HepG2 (cell line): ENCODE measurements at regions not wholly inside any gene's neighbourhood (a gene's known extent, or its start where the extent isn't known, plus 50 kb on each side); places are given as distances from the start of the nearest gene placed in this dataset.

Source experiments
- ATAC-seq: fragments of 200-7000 bp; cut with Tn5 transposase; 3 replicates; pipeline ENCODE4 v1.9.1; 2020; ENCODE audit warnings: mild to moderate bottlenecking, moderate library complexity
- BruUV-seq: library from RNA; stranded (reverse); fragments of 400-500 nt; replicated peaks from 2 replicates; lab custom pipeline; 2021; lab: Mats Ljungman, UMichigan
- CTCF ChIA-PET: fragments of 300-600 bp; formaldehyde crosslinking; extraction: SDS; loops from one replicate; lab custom pipeline; 2021; ENCODE audit warnings: low total read pairs, inconsistent platforms, low intra/inter-chr PET ratio; lab: Yijun Ruan, JAX
- POLR2A ChIA-PET: fragments of 350-600 bp; sonication (Branson Sonifier 250); formaldehyde crosslinking; loops from one replicate; lab custom pipeline; 2020; ENCODE audit warnings: antibody characterized with exemption, inconsistent platforms; lab: Yijun Ruan, JAX
- DNase-seq: peaks from one replicate; pipeline ENCODE4 v3.0.0-alpha.2; 2015; ENCODE audit warnings: low spot score
- FAIRE-seq: peaks from 3 replicates; lab custom pipeline; 2011; peaks lifted over from hg19 to GRCh38; lab: Jason Lieb, UNC
- H2AFZ ChIP-seq: one replicate; pipeline ENCODE4 v1.6.1; 2011; ENCODE audit warnings: low read length, inconsistent platforms
- H3K27ac ChIP-seq: fragments of 300-600 bp; 3 replicates; pipeline ENCODE4 v1.8.0; 2011; ENCODE audit warnings: mixed run types, mild to moderate bottlenecking, mixed read lengths, low read length, inconsistent platforms; ENCODE audit not compliant: insufficient read depth; ENCODE audit errors: extremely low read length
- H3K27me3 ChIP-seq, 2 experiments: fragments of 200-600 bp in 1 of 2; 2 replicates in 1 of 2; 3 replicates in 1 of 2; pipeline versions ENCODE4 v1.6.0 to v1.8.0; 2011; ENCODE audit warnings: low read length in 2 of 2, mild to moderate bottlenecking in 2 of 2, moderate library complexity in 2 of 2, inconsistent platforms in 1 of 2; ENCODE audit not compliant: insufficient read depth in 2 of 2, control insufficient read depth in 1 of 2
- H3K36me3 ChIP-seq, 2 experiments: fragments of 200-600 bp in 1 of 2; replicated peaks in 1 of 2; 2 replicates in 1 of 2; 3 replicates in 1 of 2; pipeline versions ENCODE4 v1.5.1 to v1.8.0; 2011; ENCODE audit warnings: low read length in 2 of 2, inconsistent platforms in 1 of 2; ENCODE audit not compliant: insufficient read depth in 2 of 2, control insufficient read depth in 1 of 2
- H3K4me1 ChIP-seq: 2 replicates; pipeline ENCODE4 v1.5.1; 2012; ENCODE audit warnings: low read length, inconsistent platforms; ENCODE audit not compliant: insufficient read depth
- H3K4me2 ChIP-seq: 2 replicates; pipeline ENCODE4 v1.6.0; 2011; ENCODE audit warnings: low read depth, low read length, inconsistent platforms
- H3K4me3 ChIP-seq, 3 experiments: fragments of 200-600 bp in 1 of 3; sonication (generic), shearing (Covaris generic) in 1 of 3; replicated peaks in 1 of 3; 2 replicates each; pipeline ENCODE4 v1.5.1; 2011 to 2016; ENCODE audit warnings: low read length in 3 of 3, inconsistent platforms in 2 of 3, low read depth in 2 of 3, mild to moderate bottlenecking in 2 of 3, control low read depth in 1 of 3, mixed read lengths in 1 of 3; ENCODE audit not compliant: insufficient read depth in 1 of 3
- H3K79me2 ChIP-seq: one replicate; pipeline ENCODE4 v1.6.1; 2011; ENCODE audit warnings: low read length, inconsistent platforms; ENCODE audit not compliant: insufficient read depth
- H3K9ac ChIP-seq: 2 replicates; pipeline ENCODE4 v1.6.0; 2011; ENCODE audit warnings: mild to moderate bottlenecking, low read depth, low read length, inconsistent platforms; ENCODE audit not compliant: insufficient read depth
- H3K9me3 ChIP-seq: 2 replicates; pipeline ENCODE4 v1.5.1; 2012; ENCODE audit warnings: mild to moderate bottlenecking, low read length
- H4K20me1 ChIP-seq: 2 replicates; pipeline ENCODE4 v1.6.0; 2011; ENCODE audit warnings: inconsistent platforms, mild to moderate bottlenecking, low read length, moderate library complexity; ENCODE audit not compliant: insufficient read depth
- EP300 ChIP-seq, 3 experiments: sonication (generic) in 1 of 3; formaldehyde crosslinking in 1 of 3; IDR thresholded peaks; 2 replicates each; pipeline versions ENCODE4 v1.5.1 to v1.6.1; 2011 to 2020; ENCODE audit warnings: low read depth in 2 of 3, low read length in 2 of 3, borderline replicate concordance in 1 of 3, improper control_type of control experiment in 1 of 3, mild to moderate bottlenecking in 1 of 3, missing genetic modification reagents in 1 of 3, moderate library complexity in 1 of 3
- FOXK2 ChIP-seq: fragments of 450-650 bp; IDR thresholded peaks from 2 replicates; pipeline ENCODE4 v1.6.1; 2016
- THYN1 ChIP-seq: sonication (generic); formaldehyde crosslinking; IDR thresholded peaks from 2 replicates; pipeline ENCODE4 v1.8.1; 2023; ENCODE audit warnings: low read depth, mild to moderate bottlenecking, moderate library complexity, missing genetic modification reagents, borderline replicate concordance
- ZNF20 ChIP-seq: sonication (generic); formaldehyde crosslinking; IDR thresholded peaks from 2 replicates; pipeline ENCODE4 v1.4.0; 2020; ENCODE audit warnings: mild to moderate bottlenecking, moderate library complexity, missing genetic modification reagents
- ZNF747 ChIP-seq: sonication (generic); formaldehyde crosslinking; IDR thresholded peaks from 2 replicates; pipeline ENCODE4 v1.8.1; 2023; ENCODE audit warnings: missing genetic modification reagents, mild to moderate bottlenecking, borderline replicate concordance
- ZNF83 ChIP-seq: sonication (generic); formaldehyde crosslinking; IDR thresholded peaks from 2 replicates; pipeline ENCODE4 v1.4.0; 2020; ENCODE audit warnings: missing genetic modification reagents, mild to moderate bottlenecking, borderline replicate concordance
- WGBS: methylation state at CpG from one replicate; pipeline ENCODE4 v1.1.6; 2017; ENCODE audit warnings: low lambda C conversion rate; 5-methylcytosine and 5-hydroxymethylcytosine counted together
- in situ Hi-C: cut with HindIII; loops from 2 replicates; pipeline ENCODE4 v1.10.0; 2017; ENCODE audit warnings: low pct_unique_long_range_greater_than_20kb; ENCODE audit not compliant: extremely low pct_ligation_motif_present
- intact Hi-C: fragments of 100-400 bp; cut with micrococcal nuclease; formaldehyde crosslinking; loops from one replicate; pipeline ENCODE4 v1.10.0; 2022; ENCODE audit not compliant: unreplicated experiment
- TF ChIP-seq, protein P1 (sequence below): sonication (generic); formaldehyde crosslinking; IDR thresholded peaks from 2 replicates; pipeline ENCODE4 v1.4.0; 2020; ENCODE audit warnings: mild to moderate bottlenecking, low read depth, missing genetic modification reagents
- TF ChIP-seq, protein P2 (sequence below): sonication (generic); formaldehyde crosslinking; IDR thresholded peaks from 2 replicates; pipeline ENCODE4 v1.4.0; 2020; ENCODE audit warnings: mild to moderate bottlenecking, missing genetic modification reagents
- TF ChIP-seq, protein P3 (sequence below): sonication (generic); formaldehyde crosslinking; IDR thresholded peaks from 2 replicates; pipeline ENCODE4 v1.5.0; 2020; ENCODE audit warnings: missing genetic modification reagents

DNA sequence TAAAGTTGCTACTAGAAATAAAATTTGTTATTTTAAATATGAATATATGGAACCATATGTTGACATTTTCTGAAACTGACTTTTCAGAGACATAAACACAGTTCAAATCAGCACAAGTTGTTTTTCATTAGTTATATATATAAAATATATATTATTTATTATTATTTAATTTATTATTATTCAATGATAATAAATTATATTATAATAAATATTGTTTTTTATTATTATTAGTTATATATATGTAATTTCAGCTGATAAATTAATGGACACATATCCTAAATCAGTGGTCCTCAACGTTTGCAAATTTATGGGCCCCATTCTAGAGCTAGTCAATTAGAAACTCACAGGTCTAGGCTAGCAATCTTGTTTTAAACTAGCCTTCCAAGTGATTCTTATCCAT, 809.3 kb downstream of the C4orf33 start:
- intact Hi-C loops: no loop called here
- H3K4me2 ChIP-seq: no peak overlapping the region
- FAIRE-seq: no peak
- H3K9me3 ChIP-seq: no peaks in the 10 kb centered on the region
- H3K79me2 ChIP-seq: no peaks in the 10 kb centered on the region
- no peaks in the 10 kb centered on the region for H3K27me3 ChIP-seq
- ChIA-PET POLR2A (no interaction called here), CTCF (no interaction called here)
- no peak overlapping the region for H3K9ac ChIP-seq
- no peak overlapping the region for H3K4me3 ChIP-seq
- H4K20me1 ChIP-seq: no peaks in the 10 kb centered on the region
- no peak overlapping the region for H2AFZ ChIP-seq
- WGBS: 3% methylated on average over 1 of the region's 1 CpG
- peaks cover 9% of the 10 kb centered on the region for H3K4me1 ChIP-seq
- in situ Hi-C loops: no loop called here
- no peak for ATAC-seq
- H3K27ac ChIP-seq: no peak overlapping the region
- no peak for DNase-seq
- no TSS peak for BruUV-seq
- no peaks in the 10 kb centered on the region for H3K36me3 ChIP-seq
- TF ChIP-seq, protein P1, sequence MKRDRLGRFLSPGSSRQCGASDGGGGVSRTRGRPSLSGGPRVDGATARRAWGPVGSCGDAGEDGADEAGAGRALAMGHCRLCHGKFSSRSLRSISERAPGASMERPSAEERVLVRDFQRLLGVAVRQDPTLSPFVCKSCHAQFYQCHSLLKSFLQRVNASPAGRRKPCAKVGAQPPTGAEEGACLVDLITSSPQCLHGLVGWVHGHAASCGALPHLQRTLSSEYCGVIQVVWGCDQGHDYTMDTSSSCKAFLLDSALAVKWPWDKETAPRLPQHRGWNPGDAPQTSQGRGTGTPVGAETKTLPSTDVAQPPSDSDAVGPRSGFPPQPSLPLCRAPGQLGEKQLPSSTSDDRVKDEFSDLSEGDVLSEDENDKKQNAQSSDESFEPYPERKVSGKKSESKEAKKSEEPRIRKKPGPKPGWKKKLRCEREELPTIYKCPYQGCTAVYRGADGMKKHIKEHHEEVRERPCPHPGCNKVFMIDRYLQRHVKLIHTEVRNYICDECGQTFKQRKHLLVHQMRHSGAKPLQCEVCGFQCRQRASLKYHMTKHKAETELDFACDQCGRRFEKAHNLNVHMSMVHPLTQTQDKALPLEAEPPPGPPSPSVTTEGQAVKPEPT (CRISPR knock-in tag): no peak
- TF ChIP-seq ZNF20 (CRISPR knock-in tag): no peak
- no peak for TF ChIP-seq ZNF83 (CRISPR knock-in tag)
- no peak for TF ChIP-seq THYN1 (CRISPR knock-in tag)
- no peak for TF ChIP-seq FOXK2
- no peak for TF ChIP-seq ZNF747 (CRISPR knock-in tag)
- TF ChIP-seq, protein P2, sequence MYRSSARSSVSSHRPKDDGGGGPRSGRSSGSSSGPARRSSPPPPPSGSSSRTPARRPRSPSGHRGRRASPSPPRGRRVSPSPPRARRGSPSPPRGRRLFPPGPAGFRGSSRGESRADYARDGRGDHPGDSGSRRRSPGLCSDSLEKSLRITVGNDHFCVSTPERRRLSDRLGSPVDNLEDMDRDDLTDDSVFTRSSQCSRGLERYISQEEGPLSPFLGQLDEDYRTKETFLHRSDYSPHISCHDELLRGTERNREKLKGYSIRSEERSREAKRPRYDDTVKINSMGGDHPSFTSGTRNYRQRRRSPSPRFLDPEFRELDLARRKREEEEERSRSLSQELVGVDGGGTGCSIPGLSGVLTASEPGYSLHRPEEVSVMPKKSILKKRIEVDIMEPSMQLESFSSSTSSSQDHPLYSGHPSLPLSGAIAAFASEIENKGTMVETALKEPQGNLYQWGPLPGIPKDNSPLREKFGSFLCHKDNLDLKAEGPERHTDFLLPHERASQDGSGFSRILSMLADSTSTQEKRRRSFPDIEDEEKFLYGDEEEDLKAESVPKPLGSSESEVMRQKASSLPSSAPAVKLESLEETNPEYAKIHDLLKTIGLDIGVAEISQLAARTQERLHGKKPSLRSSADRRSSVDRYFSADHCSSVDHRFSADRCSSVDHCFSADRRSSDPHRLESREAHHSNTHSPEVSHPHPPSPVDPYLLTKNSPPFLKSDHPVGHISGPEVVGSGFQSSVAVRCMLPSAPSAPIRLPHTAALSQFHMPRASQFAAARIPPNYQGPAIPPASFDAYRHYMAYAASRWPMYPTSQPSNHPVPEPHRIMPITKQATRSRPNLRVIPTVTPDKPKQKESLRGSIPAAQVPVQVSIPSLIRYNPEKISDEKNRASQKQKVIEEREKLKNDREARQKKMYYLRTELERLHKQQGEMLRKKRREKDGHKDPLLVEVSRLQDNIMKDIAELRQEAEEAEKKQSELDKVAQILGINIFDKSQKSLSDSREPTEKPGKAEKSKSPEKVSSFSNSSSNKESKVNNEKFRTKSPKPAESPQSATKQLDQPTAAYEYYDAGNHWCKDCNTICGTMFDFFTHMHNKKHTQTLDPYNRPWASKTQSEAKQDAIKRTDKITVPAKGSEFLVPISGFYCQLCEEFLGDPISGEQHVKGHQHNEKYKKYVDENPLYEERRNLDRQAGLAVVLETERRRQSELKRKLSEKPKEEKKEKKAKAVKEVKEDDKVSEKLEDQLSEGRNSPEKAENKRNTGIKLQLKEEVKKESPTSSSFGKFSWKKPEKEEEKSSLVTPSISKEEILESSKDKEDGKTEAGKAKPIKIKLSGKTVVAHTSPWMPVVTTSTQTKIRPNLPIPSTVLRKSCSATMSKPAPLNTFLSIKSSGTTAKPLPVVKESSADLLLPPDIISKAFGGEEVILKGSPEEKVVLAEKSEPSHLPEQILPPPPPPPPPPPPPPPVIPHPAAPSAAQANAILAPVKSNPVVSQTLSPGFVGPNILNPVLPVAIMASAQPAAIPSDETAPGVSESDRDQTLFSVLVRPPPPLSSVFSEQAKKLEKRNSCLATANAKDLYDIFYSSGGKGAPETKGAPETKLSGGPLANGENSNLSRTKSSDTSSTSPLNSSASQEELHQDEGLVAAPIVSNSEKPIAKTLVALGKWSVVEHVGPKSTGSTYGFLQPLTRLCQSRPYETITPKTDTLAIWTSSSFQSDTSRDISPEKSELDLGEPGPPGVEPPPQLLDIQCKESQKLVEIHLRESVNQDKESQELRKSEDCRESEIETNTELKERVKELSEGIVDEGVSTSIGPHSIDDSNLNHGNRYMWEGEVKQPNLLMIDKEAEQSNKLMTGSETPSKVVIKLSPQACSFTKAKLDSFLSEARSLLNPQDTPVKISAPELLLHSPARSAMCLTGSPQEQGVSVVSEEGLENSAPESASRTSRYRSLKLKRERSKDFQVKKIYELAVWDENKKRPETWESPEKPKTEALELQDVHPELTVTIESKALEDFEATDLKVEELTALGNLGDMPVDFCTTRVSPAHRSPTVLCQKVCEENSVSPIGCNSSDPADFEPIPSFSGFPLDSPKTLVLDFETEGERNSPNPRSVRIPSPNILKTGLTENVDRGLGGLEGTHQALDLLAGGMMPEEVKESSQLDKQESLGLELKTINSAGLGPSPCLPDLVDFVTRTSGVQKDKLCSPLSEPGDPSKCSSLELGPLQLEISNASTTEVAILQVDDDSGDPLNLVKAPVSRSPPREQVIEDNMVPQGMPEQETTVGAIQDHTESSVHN: no peak
- TF ChIP-seq, protein P3, sequence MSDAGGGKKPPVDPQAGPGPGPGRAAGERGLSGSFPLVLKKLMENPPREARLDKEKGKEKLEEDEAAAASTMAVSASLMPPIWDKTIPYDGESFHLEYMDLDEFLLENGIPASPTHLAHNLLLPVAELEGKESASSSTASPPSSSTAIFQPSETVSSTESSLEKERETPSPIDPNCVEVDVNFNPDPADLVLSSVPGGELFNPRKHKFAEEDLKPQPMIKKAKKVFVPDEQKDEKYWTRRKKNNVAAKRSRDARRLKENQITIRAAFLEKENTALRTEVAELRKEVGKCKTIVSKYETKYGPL: no peak
- no peak for TF ChIP-seq EP300 (IDR thresholded peaks at IDR 0.05; ENCODE audit: low read depth in 2 of 2, low read length in 2 of 2)
- no peak for TF ChIP-seq EP300 (CRISPR knock-in tag; IDR thresholded peaks at IDR 0.05; ENCODE audit: borderline replicate concordance)
